ENCODE measurements at regions not wholly inside any gene's neighbourhood (a gene's known extent, or its start where the extent isn't known, plus 50 kb on each side); places are given as distances from the start of the nearest gene placed in this dataset.

- no peak for TF ChIP-seq SP1 (CRISPR knock-in tag; conservative IDR thresholded peaks at IDR 0.05)
- no peak for TF ChIP-seq FOXP1 (CRISPR knock-in tag; IDR thresholded peaks at IDR 0.05; ENCODE audit: borderline replicate concordance)
Measured at GRCh38 chr6:80433673-80434025, 327.2 kb downstream of the BCKDHB start (continued).

- peaks cover 8% of the 10 kb centered on the region for H3K9me3 Mint-ChIP-seq
- no peak for TF ChIP-seq CREM (CRISPR knock-in tag; IDR thresholded peaks at IDR 0.05)
- TF ChIP-seq MYBL2 (CRISPR knock-in tag; IDR thresholded peaks at IDR 0.05) = no peak
- no peak for TF ChIP-seq USF2 (CRISPR knock-in tag; IDR thresholded peaks at IDR 0.05)
- TF ChIP-seq ZNF532 (CRISPR knock-in tag; IDR thresholded peaks at IDR 0.05; ENCODE audit: borderline replicate concordance) = no peak
- no peak for TF ChIP-seq ZNF232 (CRISPR knock-in tag; IDR thresholded peaks at IDR 0.05)
- TF ChIP-seq STAT6 (CRISPR knock-in tag; conservative IDR thresholded peaks at IDR 0.05; ENCODE audit: low read depth) = no peak
- TF ChIP-seq ATF3 (CRISPR knock-in tag; conservative IDR thresholded peaks at IDR 0.05) = no peak
- no peak for TF ChIP-seq ZNF416 (CRISPR knock-in tag; IDR thresholded peaks at IDR 0.05)
- TF ChIP-seq HMGA2 (CRISPR knock-in tag; IDR thresholded peaks at IDR 0.05) = no peak
- peaks cover 7% of the 10 kb centered on the region for H3K4me1 Mint-ChIP-seq
- H3K4me3 Mint-ChIP-seq = no peak overlapping the region
- H3K36me3 Mint-ChIP-seq = peaks cover 4% of the 10 kb centered on the region; the same call in 1 of the 2 replicates
- ATAC-seq = peak; percentile 97
- ChIA-PET CTCF (interaction anchor here (1.0 to 1.7 kb wide), 2 partner anchors 90 to 219 kb away, joined by 4 to 7 read pairs; no protein-coding TSS in a partner anchor), POLR2A (no interaction called here)
- no peaks in the 10 kb centered on the region for H3K27me3 Mint-ChIP-seq (ENCODE audit: low read depth)
- peak; percentile 36 for DNase-seq (ENCODE audit: low spot score)
- H3K27ac Mint-ChIP-seq = no peak overlapping the region
Measured at GRCh38 chr6:80433010-80433672, 326.7 kb downstream of the BCKDHB start.

GRCh38 chr6:80425089-80425823, 318.8 kb downstream of the BCKDHB start:
- ChIA-PET POLR2A (no interaction called here), CTCF (no interaction called here)
- H3K36me3 Mint-ChIP-seq = peaks cover 49% of the 10 kb centered on the region
- H3K27me3 Mint-ChIP-seq (ENCODE audit: low read depth) = no peaks in the 10 kb centered on the region
- H3K27ac Mint-ChIP-seq = no peak overlapping the region
- no peak for ATAC-seq
- H3K9me3 Mint-ChIP-seq = peaks cover 62% of the 10 kb centered on the region
- H3K4me1 Mint-ChIP-seq = no peaks in the 10 kb centered on the region
- no peak overlapping the region for H3K4me3 Mint-ChIP-seq
- DNase-seq (ENCODE audit: low spot score) = no peak
- TF ChIP-seq FOXP4 (CRISPR knock-in tag; IDR thresholded peaks at IDR 0.05) (no peak), ZNF416 (CRISPR knock-in tag; IDR thresholded peaks at IDR 0.05) (no peak), TP53 (CRISPR knock-in tag; IDR thresholded peaks at IDR 0.05) (no peak), ZNF317 (CRISPR knock-in tag; IDR thresholded peaks at IDR 0.05; ENCODE audit: borderline replicate concordance, low read depth) (no peak), GRHL2 (CRISPR knock-in tag; IDR thresholded peaks at IDR 0.05; ENCODE audit: insufficient replicate concordance, severe bottlenecking) (no peak), ZNF138 (CRISPR knock-in tag; conservative IDR thresholded peaks at IDR 0.05) (no peak), ZNF425 (CRISPR knock-in tag; conservative IDR thresholded peaks at IDR 0.05) (no peak), FOXJ3 (CRISPR knock-in tag; IDR thresholded peaks at IDR 0.05; ENCODE audit: borderline replicate concordance) (no peak), USF2 (CRISPR knock-in tag; IDR thresholded peaks at IDR 0.05) (no peak)

All from WTC11 (cell line).